Islet of Langerhans (tissue), 1 donor: ENCODE measurements at regions not wholly inside any gene's neighbourhood (a gene's known extent, or its start where the extent isn't known, plus 50 kb on each side); places are given as distances from the start of the nearest gene placed in this dataset.
"Not testable (repeated sequence)": the region's sequence is repeated elsewhere in the genome, so short reads cannot be mapped to it uniquely, and the experiment has no call there.

Experiments
- FAIRE-seq: peaks from one replicate; lab custom pipeline; 2011; peaks lifted over from hg19 to GRCh38; lab: Jason Lieb, UNC

DNA sequence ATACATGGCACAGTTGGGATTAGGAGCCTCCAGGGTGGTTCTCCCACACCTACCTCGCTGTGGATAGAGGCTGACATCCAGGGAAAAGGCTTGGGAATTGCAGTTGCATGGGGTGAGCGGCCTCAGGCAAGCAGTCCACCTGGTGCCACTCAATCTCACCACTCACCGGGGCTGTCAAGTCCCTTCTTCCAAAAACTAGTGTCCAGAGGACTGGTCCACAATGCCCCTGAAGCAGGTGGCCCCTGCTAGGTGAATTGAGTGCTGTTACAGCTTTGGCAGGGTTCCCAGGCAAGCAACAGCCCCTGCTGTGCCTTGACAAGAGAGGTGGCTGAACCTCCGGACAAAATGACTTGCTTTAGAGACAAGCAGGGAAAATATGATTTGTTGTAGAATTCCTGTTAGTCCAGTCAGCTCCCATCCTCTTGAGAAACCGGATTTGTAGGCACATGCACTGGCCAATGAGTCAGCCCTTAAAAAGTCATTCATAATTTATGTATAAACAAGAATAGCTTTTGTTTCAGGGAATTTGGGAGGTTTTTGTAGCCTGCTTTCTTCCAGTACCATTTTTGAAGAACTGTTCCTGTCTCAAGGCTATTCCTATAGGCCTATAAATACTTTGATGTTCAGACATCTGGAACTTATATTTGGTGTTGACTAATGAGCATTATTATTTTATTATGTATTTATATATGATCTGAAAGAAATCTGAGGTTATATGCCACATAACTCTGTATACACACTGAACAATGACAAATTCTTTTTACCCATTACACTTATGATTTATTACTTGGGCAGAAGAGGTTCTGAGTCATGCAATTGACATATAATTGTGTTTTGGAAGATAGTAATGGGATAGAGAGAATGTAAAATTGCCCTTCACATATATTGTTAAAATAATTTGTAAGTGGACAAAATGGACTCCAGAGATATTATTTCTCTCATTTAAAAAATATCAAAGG, 411.1 kb downstream of the ACTL7B start:
- FAIRE-seq = no peak

DNA sequence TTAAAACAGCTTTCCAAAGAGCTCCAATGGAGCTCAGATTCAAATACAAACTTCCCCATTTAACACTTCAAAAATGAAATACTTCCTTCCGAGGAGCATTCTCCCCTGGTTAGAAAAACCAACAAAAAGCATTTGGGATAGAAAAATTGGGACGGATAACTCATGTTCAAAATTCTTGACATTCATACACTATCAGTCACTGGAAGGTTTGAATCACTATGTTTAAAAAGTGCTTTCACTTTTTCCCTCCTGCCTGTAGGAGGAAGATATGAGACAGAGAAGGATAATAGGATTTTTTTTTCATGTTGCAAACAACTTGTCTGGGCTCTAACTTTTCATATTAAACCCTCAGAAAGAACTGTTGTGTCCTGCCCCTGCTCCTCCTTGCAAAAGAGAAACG, 412.0 kb downstream of the ACTL7B start:
- no peak for FAIRE-seq

GRCh38 chr9:108443019-108443633, 412.7 kb downstream of the ACTL7B start:
- no peak for FAIRE-seq

DNA sequence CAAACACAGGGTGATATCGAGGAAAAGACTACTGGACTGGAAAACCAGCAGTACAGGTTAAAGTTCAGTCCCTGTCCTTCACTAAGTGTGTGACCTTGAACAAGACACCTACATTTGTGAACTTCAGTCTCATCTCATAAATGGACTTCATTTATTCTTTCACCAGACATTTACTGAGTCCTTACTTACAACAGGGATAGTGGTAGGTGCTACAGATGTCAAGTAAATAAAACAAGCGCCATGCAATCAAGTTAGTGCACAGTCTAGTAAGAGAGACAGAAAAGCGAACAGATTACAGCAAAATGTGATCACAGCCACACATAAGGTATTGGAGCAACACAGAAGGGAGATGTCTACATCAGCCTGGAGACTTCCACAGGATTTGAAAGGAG, 413.2 kb downstream of the ACTL7B start:
- FAIRE-seq = no peak

DNA sequence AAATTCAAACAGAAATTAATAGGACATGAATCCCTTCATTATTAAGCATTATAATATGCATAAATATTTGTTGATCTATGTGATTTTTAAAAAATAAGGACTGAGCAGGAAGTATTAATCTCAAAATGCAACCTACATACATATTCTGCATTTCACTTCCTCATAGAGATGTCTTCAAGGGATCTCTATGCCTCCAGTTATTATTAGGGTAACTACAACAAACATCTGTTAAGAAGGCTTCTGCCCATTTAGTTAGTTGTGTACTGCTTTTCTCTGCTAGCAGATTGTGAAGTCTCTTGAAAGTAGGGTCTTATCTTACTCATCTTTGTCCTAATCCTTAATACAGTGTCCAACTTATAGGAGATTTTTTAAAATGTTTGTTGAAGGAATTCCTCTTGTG, 414.1 kb downstream of the ACTL7B start:
- no peak for FAIRE-seq

- FAIRE-seq = no peak
Measured at GRCh38 chr9:108441251-108441650, 414.5 kb downstream of the ACTL7B start.

DNA sequence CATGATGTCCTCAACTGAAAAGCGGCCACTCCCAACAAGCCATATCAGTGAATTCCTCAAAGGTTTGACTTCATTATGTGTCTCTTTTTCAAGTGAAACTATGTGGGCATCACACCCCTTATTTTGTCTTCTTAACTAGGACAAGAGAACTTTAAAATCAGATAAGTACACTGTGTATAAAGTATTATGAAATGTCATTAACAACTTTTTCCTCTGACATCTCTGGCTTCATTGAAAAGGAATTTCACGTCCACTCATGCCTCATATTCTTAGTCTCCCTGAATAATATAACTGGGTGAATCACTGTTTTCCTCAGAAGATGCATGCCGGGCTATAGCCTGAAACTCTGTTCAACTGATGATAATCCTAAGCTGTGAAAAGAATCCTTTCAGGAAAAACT, 415.8 kb downstream of the ACTL7B start:
- no peak for FAIRE-seq

DNA sequence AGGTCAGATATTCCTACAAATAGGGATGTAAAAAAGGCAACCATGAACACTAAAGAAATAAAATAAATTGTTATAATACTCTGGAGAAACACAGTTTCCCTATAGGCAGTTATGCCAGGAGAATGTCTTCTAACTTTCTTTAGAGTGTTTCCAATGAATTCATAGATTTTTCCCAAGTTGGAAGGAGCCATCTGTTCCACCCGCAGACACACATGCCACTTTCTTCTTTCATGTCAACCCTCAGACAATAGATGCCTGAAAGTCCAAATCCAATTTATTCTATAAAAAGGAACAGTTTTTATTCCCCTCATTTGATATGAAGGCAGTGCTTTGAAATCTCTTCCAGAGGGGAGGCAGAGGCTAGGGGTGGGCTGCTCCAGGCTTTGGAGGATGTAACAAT, 418.1 kb downstream of the ACTL7B start:
- no peak for FAIRE-seq

GRCh38 chr9:108436448-108436847, 419.3 kb downstream of the ACTL7B start:
- no peak for FAIRE-seq

DNA sequence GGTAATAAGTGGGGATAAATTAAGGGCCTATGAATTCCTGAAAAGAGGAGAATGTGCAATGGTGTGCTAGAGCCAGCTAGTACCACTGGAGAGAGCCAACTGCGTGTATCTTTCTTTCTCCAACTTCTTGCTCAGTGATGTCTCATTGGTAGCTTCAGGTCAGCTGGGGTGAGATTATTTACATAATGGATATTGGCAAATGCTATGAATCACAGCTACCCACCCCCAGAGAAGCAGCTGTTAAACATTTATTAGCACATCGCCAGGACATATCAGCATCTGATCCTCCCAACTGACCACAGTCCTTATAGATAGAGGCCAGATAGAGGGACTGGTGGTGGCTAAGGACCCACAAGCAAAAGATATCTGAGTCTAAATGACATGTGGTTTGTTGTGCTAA, 421.3 kb downstream of the ACTL7B start:
- no peak for FAIRE-seq

- FAIRE-seq = no peak
Measured at GRCh38 chr9:108434036-108434435, 421.8 kb downstream of the ACTL7B start.

DNA sequence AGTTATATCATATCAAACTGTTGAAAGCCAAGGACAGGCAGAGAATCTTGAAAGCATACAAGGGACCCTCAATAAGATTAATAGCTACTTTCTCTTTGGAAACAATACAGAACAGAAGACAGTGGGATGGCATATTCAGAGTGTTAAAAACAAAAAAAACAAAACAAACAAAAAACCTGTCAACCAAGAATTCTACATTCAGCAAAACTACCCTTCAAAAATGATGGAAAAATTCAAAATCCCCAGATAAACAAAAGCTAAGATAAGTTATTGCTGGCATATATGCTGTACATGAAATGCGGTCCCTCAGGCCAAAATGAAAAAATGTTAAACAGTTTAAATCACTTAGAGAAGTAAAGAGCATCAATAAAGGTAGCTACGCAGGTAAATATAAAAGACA, 425.1 kb downstream of the ACTL7B start:
- no peak for FAIRE-seq

DNA sequence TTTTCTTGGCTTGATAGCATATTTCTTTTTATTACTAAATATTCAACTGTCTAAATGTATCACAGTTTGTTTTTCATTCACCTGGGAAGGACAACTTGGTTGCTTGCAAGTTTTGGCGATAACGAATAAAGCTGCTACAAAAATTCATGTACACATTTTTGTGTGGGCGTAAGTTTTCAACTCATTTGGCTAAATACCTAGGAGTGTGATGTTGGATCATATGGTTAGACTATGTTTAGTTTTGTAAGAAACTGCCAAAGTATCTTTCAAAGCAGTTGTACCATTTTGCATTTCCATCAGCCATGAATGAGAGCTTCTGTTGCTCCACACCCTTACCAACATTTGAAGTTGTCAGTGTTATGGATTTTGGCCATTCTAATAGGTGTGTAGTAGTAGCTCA, 428.0 kb downstream of the ACTL7B start:
- no peak for FAIRE-seq

DNA sequence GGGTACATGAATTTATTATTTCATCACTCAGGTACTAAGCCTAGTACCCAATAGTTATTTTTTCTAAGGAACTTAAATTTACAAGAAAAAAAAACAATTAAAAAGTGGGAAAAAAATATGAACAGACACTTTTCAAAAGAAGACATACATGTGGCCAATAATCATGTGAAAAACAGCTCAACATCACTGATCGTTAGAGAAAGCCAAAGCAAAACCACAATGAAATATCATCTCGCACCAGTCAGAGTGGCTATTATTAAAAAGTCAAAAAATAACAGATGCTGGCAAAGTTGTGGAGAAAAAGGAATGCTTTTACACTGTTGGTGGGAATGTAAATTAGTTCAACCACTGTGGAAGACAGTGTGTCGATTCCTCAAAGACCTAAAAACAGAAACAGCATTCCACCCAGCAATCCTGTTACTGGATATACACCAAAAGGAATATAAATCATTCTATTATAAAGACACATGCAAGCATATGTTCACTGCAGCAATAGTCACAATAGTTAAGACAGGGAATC, 429.3 kb downstream of the ACTL7B start:
- FAIRE-seq = not testable (repeated sequence)

GRCh38 chr9:108423433-108423832, 432.4 kb downstream of the ACTL7B start:
- FAIRE-seq = no peak

GRCh38 chr9:108419379-108419778, 436.4 kb downstream of the ACTL7B start:
- no peak for FAIRE-seq

- no peak for FAIRE-seq
Measured at GRCh38 chr9:108417726-108418125, 438.1 kb downstream of the ACTL7B start.

DNA sequence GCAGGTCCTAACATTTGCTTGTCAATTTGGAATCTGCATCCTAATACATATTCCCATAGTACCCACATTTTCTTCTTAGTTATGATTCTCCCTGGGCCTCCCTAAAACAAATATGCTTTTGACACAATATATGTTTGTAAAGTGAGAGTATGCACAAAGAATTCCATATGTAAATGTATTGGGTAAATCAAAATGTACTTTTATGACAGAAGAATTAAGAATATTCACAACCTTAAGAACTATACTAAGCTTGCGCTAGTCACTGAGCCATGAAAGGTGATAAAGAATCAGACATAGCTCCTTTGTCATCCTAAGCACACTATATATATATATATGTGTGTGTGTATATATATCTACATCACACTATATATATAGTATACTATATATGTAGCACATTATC, 438.5 kb downstream of the ACTL7B start:
- no peak for FAIRE-seq

- no peak for FAIRE-seq
Measured at GRCh38 chr9:108416324-108416723, 439.5 kb downstream of the ACTL7B start.

DNA sequence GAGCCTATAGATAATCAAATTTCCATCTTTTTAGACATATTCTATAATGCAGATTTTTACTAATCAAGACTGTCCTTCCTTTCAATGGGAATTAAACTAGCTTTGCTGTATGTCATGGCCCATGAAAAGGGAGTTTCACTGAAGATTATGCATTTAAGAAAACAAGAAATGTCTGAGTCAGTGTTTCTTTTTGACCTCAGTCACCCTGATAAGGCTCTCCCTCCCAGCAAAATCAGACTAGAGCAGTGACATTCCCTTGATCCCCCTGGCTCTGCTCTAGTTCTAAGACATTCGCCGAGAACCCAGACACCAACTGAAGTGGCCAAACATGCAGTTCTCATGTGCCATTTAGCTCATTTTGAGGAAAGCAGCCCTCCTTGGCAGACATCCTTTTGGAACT, 442.0 kb downstream of the ACTL7B start:
- no peak for FAIRE-seq

DNA sequence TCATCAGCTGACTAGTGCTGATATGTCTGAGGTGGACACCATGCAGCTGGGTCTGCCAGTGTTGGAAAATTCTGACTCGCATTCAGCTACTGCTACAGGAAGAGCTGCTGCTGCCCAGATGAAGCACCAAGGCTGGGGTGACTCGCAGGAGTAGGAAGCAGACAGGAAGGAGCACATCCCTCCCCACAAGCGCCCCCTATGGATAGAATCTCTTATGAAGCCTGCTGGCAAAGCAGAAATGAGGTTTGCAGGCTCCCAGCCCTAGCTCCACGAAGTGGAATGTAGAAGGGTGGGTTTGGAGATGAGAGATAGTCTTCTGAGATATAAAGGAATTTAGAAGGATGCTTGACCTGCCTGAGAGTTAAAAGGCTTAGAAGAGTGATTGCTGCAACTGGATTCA, 443.0 kb downstream of the ACTL7B start:
- FAIRE-seq = no peak

- no peak for FAIRE-seq
Measured at GRCh38 chr9:108411632-108412031, 444.2 kb downstream of the ACTL7B start.

DNA sequence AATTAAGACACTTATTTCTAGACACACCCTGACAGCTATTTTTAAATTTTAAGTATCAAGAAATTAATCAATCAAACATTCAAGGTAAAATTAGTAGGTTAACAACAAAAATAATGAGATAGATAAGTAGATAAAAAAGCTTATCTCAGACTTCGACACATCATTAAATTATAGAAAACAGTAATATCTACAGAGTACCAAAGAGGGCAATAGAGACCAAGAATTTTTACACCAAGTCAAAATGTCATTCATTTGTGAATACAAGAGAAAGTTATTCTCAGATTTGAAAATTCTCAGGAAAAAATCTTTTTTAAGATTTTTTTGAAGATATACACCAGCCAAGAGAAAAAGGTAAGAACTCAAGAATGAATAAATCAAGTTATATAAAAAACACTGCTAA, 445.6 kb downstream of the ACTL7B start:
- no peak for FAIRE-seq

- no peak for FAIRE-seq
Measured at GRCh38 chr9:108400297-108400696, 455.5 kb downstream of the ACTL7B start.
